ENCODE measurements at regions not wholly inside any gene's neighbourhood (a gene's known extent, or its start where the extent isn't known, plus 50 kb on each side); places are given as distances from the start of the nearest gene placed in this dataset.
A peak's percentile ranks its signal among the peaks of the same experiment; 100 is the strongest.
"Not testable (repeated sequence)": the region's sequence is repeated elsewhere in the genome, so short reads cannot be mapped to it uniquely, and the experiment has no call there.

DNA sequence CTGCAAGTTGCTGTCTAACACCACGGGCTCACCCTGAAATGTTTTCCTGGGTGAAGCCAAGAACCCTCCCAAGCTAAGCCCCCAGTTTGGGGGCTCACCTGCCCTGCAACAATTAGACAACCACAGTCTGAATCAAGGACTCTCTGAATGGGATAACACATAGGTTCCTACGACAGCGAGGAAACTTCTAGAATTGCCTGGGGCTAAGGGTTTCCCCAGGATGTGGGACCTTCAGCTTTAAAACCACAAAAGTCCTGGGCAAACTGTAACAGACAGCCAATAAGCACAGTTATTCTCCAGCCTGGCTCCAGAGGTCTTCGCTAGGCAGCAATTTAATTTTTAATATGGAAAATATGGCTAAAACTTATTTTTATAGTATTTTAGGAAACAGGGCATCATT is 162.6 kb downstream of the PRKX start:
- DNase-seq, result no peak

DNA sequence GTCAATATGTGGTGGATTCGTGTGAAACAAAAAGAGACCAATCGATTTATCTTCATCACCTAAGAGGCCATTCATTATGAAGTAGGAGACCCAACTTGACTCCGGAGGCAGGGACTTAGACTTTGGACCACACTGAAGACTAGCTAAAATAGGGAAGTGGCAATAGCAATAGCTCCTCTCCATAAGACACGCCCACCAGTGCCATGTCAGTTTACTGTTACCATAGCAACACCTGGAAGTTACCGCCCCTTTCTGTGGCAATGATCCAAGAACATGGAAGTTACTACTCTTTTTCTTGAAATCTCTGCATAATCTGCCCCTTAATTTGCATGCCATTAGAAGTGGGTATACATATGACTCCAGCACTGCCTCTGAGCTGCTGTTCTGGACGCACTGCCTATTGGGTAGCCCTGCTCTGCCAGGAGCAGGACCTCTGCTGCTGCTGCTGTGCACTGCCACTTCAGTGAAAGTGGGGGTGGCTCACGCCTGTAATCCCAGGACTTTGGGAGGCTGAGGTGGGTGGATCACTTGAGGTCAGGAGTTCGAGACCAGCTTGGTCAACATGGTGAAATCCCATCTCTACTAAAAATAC is 163.2 kb downstream of the PRKX start:
- no peak for DNase-seq

DNA sequence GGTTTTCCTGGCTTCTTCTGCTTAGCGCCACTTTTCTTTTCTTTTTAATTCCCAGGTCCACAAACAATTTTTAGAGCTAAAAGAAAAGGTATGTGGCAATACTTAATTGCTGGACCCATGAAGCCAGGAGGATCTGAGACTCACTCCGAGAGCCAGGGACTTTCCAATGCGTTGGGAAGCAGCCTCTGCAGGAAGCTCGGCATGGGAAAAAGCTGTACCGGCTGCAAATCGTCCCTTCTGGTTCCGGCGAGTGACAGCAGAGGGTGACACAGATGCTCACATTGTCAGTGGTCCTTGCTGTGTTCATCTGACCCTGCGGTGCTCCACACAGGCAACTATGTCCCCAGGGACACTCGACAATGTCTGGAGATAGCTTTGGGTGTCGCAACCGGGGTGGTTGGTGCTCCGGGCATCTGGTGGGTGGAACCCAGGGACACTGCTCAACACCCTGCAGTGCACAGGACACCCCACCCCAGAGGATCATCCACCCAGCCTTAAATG is 164.0 kb downstream of the PRKX start:
- peak in 2 of 3 donors; percentile 69 to 71 for DNase-seq

DNA sequence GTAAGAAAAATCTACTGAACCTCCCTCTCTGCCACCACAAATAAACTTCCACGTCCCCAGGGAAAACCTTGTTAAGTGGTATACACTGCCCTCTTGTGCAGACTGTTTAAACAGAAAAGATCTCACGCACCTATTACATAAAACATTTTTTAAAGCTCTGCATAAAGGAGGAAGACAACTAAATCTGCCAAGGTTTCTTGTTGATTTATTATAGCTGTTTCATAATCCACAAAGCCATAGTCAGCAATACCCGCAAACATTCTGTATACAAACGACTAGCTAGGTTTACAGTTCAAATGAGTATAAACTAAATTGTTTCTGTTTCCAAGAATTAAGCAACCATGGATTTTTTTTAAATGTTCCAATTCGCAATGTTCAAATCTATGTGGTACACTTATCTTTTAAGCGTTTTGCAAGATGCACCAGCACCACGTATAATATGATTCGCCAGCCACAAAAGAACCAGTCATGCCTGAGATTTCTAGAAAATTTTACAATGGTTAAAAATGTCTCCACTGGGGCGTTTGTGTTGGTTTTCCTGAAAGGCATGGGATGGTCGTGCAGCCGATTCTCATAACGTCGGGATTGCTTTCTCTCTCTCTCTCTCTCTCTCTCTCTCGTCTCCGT is 164.6 kb downstream of the PRKX start:
- DNase-seq, result peak; percentile 72 to 78 (median 75)

DNA sequence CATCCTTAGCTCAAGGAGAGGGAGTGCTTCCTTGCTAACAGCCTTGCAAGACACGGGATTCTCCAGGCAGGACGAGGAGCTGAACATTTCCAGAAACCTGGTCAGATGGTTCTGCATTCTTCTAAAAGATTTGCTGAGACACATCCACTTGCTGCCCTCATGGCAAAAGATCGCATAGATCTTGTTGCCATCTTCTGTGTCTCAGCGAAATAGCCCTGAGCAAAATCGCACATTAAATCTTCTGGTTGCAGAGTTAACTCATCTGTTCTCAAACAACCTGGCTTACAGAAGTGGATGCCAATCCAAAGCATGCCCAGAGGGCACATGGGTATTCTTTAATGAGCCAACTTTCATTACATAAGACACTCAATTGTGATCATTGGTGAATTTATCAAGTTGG is 167.5 kb downstream of the PRKX start:
- DNase-seq, result no peak

DNA sequence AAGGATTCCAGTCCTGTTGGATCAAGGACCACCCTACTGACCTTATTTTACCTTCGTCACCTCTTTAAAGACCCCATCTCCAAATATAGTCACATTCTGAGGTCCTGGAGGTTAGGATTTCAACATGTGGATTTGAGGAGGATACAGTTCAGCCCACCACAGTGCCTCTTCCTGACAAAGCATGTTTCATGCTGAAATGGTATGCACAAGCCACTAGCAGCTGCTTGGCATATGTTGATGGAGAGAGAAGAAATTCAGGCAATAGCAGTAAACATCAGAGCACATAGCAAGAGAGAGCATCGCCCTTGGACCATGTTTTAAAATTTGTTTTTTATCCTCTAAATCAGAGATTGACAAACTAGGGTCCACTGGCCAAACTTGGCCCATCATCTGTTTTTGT is 172.1 kb downstream of the PRKX start:
- no peak for DNase-seq

DNA sequence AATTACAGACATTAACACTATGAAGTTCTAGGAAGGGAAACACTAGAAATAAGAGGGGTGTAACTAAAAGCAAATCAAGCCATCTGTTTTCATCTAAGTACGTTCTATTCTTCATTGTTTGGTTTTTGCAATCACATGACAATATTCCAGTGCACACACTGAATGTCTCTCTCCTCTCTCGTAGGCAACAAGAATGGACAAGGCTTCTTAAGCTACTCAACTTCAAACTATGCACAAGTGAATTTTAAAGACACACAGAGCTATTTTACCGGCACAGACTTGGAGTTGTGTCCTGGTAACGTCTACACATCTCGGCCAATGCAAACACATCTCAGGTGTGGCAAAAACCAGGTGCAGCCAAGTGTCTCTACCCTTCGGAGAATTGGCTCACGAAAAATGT is 173.3 kb downstream of the PRKX start:
- DNase-seq, result no peak

DNA sequence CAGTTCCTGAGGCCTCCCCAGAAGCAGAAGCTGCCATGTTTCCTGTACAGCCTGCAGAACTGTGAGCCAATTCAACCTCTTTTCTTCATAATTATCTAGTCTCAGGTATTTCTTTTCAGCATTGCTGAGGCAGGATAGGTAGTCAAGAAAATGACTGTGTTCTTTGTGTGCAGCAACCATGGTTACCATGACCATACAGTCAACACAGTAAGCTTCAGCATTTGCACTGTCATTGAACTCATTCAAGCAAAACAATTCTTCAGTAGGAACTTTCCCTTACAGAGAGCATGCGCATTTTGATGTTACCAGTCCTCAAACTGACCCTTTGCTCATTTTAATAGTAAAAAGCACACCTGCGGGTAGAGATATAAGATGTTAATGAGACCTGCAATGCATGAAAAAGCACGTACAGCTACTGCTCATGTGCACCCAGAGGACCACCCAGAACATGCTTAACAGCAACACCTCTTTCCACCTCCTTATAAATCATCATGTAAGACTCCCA is 180.8 kb downstream of the PRKX start:
- DNase-seq, result no peak

DNA sequence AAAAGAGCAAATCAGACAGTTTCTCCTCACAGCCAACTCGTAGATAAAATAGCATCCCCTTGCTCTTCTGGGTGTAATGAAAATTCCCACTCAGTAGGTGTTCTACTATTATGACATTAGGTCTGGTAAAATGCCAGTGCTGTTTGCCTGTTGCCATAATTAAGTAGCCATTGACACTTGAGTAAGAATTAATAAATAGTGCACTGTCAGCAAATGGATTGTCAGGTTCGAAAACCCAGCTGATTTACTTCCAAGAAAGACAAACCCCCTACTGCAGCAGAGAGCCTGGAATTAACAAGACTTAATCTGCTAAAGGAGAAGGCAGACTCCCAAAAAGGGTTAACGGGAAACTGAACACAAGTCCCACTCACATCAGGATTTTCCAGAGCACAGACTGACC is 182.0 kb downstream of the PRKX start:
- not testable (repeated sequence) for DNase-seq

DNA sequence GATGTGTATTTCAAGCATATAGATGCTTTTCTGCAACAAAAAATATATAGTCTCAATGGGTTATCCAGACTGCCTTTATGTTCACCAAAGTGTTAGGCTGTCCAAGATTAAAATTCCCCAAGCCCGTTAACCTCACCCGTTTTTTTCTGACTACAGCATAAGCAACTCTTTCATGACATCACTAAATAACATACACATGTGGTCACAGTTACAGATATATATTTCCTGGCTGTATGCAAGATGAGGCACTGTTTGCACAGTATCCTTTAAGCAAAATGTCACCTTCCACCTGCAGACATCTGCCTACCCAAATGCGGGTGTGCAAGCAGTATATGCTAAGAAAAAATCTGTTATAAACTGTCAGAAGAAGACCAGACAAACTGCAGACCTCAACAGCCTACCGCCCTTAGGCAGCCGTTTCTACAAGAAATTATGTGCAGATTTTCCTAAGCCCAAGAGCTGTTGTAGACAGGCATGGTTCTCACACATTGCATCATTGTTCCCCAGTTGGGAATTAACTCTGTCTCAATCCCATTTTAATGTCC is 183.1 kb upstream of the MXRA5 start:
- peak in 2 of 3 donors; percentile 29 to 62 for DNase-seq

DNA sequence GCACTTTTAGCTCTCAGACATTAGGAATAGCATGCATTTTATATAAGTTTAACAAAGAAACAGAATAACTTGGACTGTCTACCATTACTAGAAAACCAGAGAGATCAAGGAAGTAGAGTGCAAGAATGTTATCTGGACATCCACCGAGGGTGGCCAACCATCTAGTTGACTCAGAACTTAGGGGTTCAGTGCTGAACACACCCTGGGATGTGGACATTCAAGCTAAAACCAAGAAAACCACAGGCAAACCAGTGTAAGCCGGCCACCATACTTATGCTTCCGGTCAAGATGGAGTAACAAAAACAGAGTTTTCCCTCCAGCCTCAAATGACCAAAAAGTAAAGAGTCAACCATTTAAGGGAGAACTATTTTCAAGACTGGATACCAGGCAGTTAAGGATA is 181.4 kb upstream of the MXRA5 start:
- no peak for DNase-seq

DNA sequence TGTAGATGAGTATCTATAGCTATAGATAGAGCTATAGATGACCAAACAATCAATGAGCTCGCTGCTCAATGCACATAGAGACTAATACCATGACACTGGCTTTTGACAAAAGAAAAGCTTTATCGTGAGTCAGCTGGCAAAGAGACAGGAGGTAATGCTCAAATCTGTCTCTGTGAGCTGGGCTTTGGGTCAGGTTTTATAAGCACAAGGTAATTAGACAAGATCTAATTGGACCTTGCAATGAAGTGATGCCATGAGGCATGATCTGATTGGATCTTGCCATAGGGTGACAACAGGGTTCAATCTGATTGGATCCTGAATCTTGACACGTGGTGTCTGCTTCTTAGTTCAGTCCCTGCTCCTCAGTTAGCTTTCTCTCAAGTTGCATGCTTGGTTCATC is 180.7 kb upstream of the MXRA5 start:
- DNase-seq, result peak in 1 of 3 donors; percentile 29

DNA sequence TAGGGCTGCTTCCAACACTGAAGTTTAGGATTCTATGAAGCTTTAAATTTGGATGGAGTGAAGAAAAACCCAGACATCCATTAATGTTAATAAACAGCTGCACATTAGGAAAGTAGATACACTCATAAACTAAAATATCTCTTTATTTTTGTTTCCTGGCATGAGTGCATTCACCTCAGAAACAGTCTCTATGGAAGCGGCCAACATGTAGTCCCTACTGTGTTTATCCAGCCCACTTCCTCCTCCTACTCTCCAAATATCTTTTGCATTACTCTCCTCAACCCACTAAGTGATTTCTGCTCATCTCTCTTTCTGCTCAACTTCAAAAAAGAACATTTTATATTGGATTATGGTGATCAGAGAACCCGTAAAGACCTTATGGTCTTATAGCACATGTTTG is 180.3 kb upstream of the MXRA5 start:
- peak; percentile 30 to 75 (median 58) for DNase-seq

DNA sequence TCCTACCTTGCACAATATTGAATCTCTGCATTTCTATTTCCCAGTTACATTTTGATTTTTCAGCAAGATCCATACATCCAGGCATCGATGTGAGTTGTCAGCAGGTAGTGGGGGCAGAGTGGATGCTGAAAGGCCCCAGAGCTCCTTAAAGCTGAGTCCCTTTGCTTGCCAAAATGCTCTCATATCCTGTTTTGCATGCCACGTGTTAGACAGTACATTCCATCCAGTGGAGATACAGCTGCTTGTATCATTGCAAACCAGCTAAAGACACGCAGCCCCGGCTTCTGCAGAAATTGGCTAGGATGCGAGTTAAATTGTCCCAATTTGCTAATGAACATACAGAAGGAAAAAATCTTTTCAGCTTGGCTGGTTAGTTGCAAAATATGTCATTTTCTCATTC is 179.6 kb upstream of the MXRA5 start:
- peak; percentile 59 to 85 (median 66) for DNase-seq

DNA sequence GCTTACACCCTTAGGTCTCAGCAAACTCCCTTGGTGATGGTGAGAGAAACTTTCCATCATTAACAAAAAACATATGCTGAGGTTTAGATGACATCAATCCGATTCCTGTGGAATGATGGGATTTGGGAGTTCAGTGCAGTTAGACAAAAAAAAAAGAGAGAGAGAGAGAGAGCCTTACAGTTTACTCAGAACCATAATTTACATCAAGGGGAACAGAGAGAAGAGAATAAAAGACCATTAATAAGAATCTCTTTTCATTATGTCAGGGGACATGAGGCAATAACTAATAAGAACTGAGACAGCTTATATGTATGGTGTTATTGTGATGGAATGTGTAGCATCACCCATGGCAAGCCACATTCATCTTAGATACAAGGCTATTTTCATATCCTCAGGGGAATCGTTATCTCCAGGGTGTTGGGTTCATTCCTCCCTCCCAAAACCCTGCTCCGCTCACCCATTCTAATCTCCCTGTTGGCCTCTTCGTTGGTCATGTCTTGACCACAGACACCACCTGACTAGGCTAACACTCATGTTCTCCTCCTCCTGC is 175.7 kb upstream of the MXRA5 start:
- peak in 2 of 3 donors; percentile 71 to 76 for DNase-seq

DNA sequence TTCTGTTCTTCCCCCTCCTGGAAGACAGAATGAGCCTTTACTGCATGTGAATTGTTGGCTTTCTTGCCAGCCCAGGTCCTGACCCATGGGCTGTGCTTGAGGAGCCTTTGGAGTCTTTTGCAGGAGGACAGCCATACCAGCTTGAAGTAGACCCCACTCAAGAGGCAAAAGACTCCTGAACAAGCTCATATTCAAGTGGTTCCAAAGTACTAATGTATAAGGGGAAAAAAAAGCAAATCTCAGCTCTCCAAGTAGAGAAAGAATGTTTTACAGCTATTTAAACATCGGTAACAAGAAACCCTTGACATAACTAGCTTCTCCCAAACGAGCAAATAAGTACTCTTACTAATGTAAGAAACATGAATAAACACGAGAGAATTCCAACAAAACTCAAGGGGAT is 174.9 kb upstream of the MXRA5 start:
- DNase-seq, result peak in 1 of 3 donors; percentile 60

DNA sequence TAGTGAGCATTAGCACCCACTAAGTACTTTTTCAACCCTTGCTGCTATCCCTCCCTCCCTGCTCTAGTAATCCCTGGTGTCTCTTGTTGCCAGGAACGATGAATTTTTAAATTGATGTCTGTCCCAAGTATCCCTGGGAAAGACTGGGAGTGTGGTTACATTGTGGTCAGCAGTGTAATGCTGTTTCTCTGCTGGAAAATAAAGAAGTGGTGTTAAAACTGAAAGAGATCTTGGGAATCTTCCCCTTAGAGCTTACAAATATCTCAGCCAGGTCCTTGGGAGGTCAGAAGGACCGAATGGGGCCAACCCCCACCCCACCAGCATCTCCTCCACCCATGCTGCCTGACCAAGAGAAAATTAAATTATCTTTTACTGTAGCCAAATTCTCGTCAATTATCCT is 174.5 kb upstream of the MXRA5 start:
- no peak for DNase-seq

DNA sequence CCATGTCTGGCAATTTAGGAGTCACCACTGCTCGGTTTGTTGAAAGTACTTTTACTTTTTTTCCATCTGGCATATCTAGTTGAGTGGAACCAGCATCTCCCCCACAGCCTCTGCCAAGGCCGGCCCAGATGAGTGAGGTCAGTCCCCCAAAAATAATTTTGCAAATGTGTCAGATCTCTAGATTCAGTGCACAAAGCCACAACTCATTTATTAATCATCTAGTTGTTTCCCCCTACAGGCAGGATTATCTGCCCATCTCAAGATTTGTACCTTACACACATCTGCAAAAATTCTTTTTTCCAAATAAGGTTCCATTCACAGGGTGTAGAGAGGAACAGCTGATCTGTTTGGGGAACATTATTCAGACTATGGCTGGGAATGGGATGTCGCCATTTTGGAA is 174.0 kb upstream of the MXRA5 start:
- DNase-seq, result no peak

DNA sequence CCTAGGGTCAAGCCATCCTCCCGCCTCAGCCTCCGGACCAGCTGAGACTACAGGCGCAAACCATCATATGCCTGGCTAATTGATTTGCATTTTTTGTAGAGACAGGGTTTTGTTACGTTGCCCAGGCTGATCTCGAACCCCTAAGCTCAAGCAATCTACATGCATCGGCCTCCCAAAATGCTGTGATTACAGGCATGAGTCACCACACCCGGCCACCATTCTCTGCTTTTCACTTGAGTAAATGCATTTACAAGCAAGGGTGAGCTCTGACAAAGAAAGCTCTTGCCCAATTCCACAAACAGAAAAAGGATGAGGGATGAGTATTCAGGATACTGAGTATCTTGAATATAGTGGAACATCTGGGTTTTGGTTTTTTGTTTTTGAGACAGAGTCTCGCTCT is 172.9 kb upstream of the MXRA5 start:
- DNase-seq, result not testable (repeated sequence)

DNA sequence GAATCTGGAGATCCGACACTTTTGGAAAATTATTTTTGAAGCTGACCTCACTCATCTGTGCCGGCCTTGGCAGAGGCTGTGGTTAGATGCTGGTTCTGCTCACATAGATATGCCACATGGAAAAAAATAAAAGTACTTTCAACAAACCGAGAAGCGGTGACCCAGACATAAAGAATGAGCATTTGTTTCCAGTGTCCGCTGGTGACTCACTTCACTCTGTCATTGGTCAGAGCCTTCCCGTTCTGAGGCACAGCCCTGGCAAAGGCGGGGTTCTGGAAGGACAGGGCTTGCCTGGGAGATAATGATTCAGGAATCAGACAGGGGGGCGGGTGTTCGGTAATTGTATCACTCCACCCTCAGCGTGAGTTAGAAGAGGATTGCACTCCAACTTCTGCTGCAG is 172.4 kb upstream of the MXRA5 start:
- DNase-seq, result peak in 1 of 3 donors; percentile 85

DNA sequence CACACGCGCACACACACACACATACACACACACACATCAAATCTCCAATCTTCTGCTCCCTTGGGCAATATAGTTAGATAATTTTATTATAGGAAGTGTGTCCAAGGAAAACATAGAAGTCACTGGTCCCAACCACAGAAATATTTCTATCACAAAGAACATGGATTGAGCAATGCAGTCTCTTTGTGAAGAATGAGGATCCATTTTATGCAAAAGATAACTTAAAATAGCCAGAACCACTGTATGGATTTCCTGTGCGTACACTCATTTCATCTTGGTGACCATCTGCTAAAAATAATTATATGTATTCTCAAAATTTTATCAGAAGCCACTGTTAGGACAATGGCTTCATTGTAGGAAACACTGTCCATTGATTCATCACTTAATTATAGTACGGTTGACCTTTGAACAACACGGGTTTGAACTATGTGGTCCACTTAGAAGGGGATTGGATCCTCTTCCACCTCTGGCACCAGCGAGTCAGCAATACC is 169.6 kb upstream of the MXRA5 start:
- no peak for DNase-seq

DNA sequence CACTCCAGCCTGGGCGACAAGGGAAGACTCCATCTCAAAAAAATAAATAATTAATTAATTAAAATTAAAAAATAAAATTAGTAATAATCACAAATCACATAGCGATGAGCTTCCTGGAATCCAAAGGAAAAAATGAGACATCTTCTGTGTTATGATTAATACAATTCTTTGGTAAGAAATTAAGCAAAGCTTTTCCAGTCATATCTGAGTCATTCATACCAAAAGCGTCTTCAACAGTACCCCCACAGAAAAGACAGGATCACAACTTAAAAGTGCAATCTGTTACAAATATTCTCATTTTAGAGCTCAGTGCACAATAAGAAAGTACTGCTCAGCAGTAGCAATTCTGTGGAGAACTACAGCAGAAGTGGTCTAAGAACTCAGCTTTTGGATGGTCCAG is 168.5 kb upstream of the MXRA5 start:
- DNase-seq, result no peak

DNA sequence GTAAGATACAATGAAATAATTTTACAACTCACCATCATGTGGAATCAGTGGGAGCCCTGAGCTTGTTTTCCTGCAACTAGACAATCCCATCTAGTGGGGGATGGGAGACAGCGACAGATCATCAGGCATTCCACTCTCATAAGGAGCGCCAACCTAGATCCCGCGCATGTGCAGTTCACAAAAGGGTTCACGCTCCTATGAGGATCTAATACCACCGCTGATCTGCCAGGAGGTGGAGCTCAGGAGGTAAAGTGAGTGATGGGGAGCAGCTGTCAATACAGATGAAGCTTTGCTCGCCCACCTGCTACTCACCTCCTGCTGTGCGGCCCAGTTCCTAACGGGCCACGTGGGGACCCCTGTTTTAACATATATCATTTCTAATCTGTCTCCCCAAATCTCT is 165.7 kb upstream of the MXRA5 start:
- not testable (repeated sequence) for DNase-seq

Measured in muscle of back (tissue), 3 donors.